ENCODE measurements at regions not wholly inside any gene's neighbourhood (a gene's known extent, or its start where the extent isn't known, plus 50 kb on each side); places are given as distances from the start of the nearest gene placed in this dataset.
A peak's percentile ranks its signal among the peaks of the same experiment; 100 is the strongest.

- H3K4me1 ChIP-seq, result no peaks in the 10 kb centered on the region
- no peak overlapping the region for H3K27ac ChIP-seq
- H3K4me3 ChIP-seq, result no peak overlapping the region
- H3K9me3 ChIP-seq, result peaks cover 0 to 7% of the 10 kb centered on the region in 2 donors
- intact Hi-C loops (cut with DNase I; ENCODE audit: low total_unique reads), result no loop called here
- H3K36me3 ChIP-seq, result no peaks in the 10 kb centered on the region
- DNase-seq, result no peak
- no peaks in the 10 kb centered on the region for H3K27me3 ChIP-seq
- TF ChIP-seq, protein P1, sequence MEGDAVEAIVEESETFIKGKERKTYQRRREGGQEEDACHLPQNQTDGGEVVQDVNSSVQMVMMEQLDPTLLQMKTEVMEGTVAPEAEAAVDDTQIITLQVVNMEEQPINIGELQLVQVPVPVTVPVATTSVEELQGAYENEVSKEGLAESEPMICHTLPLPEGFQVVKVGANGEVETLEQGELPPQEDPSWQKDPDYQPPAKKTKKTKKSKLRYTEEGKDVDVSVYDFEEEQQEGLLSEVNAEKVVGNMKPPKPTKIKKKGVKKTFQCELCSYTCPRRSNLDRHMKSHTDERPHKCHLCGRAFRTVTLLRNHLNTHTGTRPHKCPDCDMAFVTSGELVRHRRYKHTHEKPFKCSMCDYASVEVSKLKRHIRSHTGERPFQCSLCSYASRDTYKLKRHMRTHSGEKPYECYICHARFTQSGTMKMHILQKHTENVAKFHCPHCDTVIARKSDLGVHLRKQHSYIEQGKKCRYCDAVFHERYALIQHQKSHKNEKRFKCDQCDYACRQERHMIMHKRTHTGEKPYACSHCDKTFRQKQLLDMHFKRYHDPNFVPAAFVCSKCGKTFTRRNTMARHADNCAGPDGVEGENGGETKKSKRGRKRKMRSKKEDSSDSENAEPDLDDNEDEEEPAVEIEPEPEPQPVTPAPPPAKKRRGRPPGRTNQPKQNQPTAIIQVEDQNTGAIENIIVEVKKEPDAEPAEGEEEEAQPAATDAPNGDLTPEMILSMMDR (IDR thresholded peaks at IDR 0.05), result peak; percentile 28 to 50 (median 36)
- TF ChIP-seq POLR2A (IDR thresholded peaks at IDR 0.05), result no peak
Observed at GRCh38 chr5:15995341-15996052, 184.1 kb downstream of the MARCHF11 start.

- Histone ChIP-seq H3K9me3 (peaks cover 0 to 7% of the 10 kb centered on the region in 2 donors), H3K27ac (no peak overlapping the region), H3K4me1 (no peaks in the 10 kb centered on the region), H3K36me3 (no peaks in the 10 kb centered on the region), H3K27me3 (no peaks in the 10 kb centered on the region), H3K4me3 (no peak overlapping the region)
- intact Hi-C loops (cut with DNase I; ENCODE audit: low total_unique reads), result no loop called here
- DNase-seq, result no peak
- TF ChIP-seq, protein P1 (IDR thresholded peaks at IDR 0.05), result no peak
- no peak for TF ChIP-seq POLR2A (IDR thresholded peaks at IDR 0.05)
Observed at GRCh38 chr5:15993919-15994318, 185.7 kb downstream of the MARCHF11 start.

- Histone ChIP-seq H3K9me3 (peaks cover 0 to 7% of the 10 kb centered on the region in 2 donors), H3K4me1 (no peaks in the 10 kb centered on the region), H3K27ac (no peak overlapping the region), H3K4me3 (no peak overlapping the region), H3K36me3 (no peaks in the 10 kb centered on the region), H3K27me3 (no peaks in the 10 kb centered on the region)
- no peak for TF ChIP-seq POLR2A (IDR thresholded peaks at IDR 0.05)
- DNase-seq, result no peak
- intact Hi-C loops (cut with DNase I; ENCODE audit: low total_unique reads), result no loop called here
Observed at GRCh38 chr5:15993334-15993733, 186.3 kb downstream of the MARCHF11 start.

DNA sequence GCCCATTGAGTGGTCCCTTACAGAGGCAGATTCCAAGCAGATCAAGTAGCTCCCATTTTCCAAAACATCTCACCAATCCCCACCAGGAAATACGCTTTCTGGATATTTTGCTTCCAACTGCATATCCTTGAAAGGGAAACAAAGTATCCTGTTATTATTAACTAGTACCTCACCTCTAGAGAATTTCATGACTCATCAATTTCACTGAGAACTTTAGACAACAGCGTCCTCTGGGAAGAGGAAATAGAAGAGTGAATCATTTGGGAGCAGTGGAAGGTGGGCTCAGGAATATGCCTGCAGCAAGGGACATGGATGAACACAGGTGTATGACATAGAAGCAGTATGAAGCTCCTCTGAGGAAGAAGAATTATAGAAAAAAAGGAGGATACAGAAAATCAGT is 186.7 kb downstream of the MARCHF11 start:
- H3K9me3 ChIP-seq, result peaks cover 0 to 7% of the 10 kb centered on the region in 2 donors
- TF ChIP-seq POLR2A (IDR thresholded peaks at IDR 0.05), result no peak
- TF ChIP-seq, protein P1 (IDR thresholded peaks at IDR 0.05), result no peak
- intact Hi-C loops (cut with DNase I; ENCODE audit: low total_unique reads), result no loop called here
- no peaks in the 10 kb centered on the region for H3K27me3 ChIP-seq
- no peak for DNase-seq
- H3K36me3 ChIP-seq, result no peaks in the 10 kb centered on the region
- H3K4me1 ChIP-seq, result no peaks in the 10 kb centered on the region
- no peak overlapping the region for H3K27ac ChIP-seq
- no peak overlapping the region for H3K4me3 ChIP-seq

DNA sequence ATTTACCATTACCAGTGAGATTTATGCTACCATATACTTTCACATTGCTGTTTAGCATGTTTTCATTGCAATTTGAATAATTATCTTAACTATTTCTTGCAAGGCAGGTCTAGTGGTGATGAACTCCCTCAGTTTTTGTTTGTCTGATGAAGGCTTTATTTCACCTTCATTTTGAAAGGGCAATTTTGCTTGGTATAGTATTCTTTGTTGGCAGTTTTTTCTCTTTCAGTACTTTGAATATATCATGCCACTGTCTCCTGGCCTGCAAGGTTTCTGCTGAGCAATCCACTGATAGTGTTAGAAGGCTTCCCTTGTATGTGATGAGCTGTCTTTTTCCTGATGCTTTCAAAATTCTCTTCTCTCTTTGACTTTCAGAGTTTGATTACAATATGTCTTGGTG is 188.0 kb downstream of the MARCHF11 start:
- H3K36me3 ChIP-seq, result no peaks in the 10 kb centered on the region
- no peak for DNase-seq
- H3K27me3 ChIP-seq, result no peaks in the 10 kb centered on the region
- TF ChIP-seq, protein P1 (IDR thresholded peaks at IDR 0.05), result no peak
- no peak for TF ChIP-seq POLR2A (IDR thresholded peaks at IDR 0.05)
- intact Hi-C loops (cut with DNase I; ENCODE audit: low total_unique reads), result no loop called here
- H3K4me3 ChIP-seq, result no peak overlapping the region
- no peak overlapping the region for H3K27ac ChIP-seq
- H3K4me1 ChIP-seq, result no peaks in the 10 kb centered on the region
- peaks cover 0 to 7% of the 10 kb centered on the region in 2 donors for H3K9me3 ChIP-seq

Data from uterus (tissue), 3 donors.